ENCODE measurements at regions not wholly inside any gene's neighbourhood (a gene's known extent, or its start where the extent isn't known, plus 50 kb on each side); places are given as distances from the start of the nearest gene placed in this dataset.
"Not testable (repeated sequence)": the region's sequence is repeated elsewhere in the genome, so short reads cannot be mapped to it uniquely, and the experiment has no call there.

GRCh38 chr1:105073660-105074059, 1324.0 kb downstream of the AMY1C start:
- no peaks in the 10 kb centered on the region for H3K36me3 Mint-ChIP-seq (ENCODE audit: insufficient read depth)
- no peak for DNase-seq (ENCODE audit: low spot score, unreplicated experiment)
- no peak overlapping the region for H3K27ac Mint-ChIP-seq

GRCh38 chr1:105083611-105084010, 1333.9 kb downstream of the AMY1C start:
- H3K27me3 Mint-ChIP-seq = no peaks in the 10 kb centered on the region
- no peaks in the 10 kb centered on the region for H3K36me3 Mint-ChIP-seq (ENCODE audit: insufficient read depth)
- H3K4me1 Mint-ChIP-seq (ENCODE audit: low read depth) = no peaks in the 10 kb centered on the region
- H3K9me3 Mint-ChIP-seq (ENCODE audit: low read depth) = no peaks in the 10 kb centered on the region
- no peak overlapping the region for H3K4me3 Mint-ChIP-seq (ENCODE audit: low read depth)
- no peak overlapping the region for H3K27ac Mint-ChIP-seq
- no peak for DNase-seq (ENCODE audit: low spot score, unreplicated experiment)
- TF ChIP-seq CTCF (IDR thresholded peaks at IDR 0.05; ENCODE audit: unreplicated experiment) = no peak

More at GRCh38 chr1:105073660-105074059, 1324.0 kb downstream of the AMY1C start:
- H3K9me3 Mint-ChIP-seq (ENCODE audit: low read depth) = no peaks in the 10 kb centered on the region
- TF ChIP-seq CTCF (IDR thresholded peaks at IDR 0.05; ENCODE audit: unreplicated experiment) = no peak
- H3K4me1 Mint-ChIP-seq (ENCODE audit: low read depth) = no peaks in the 10 kb centered on the region
- no peaks in the 10 kb centered on the region for H3K27me3 Mint-ChIP-seq
- H3K4me3 Mint-ChIP-seq (ENCODE audit: low read depth) = no peak overlapping the region

GRCh38 chr1:105087506-105087905, 1337.8 kb downstream of the AMY1C start:
- no peak overlapping the region for H3K4me3 Mint-ChIP-seq (ENCODE audit: low read depth)
- DNase-seq (ENCODE audit: low spot score, unreplicated experiment) = no peak
- H3K4me1 Mint-ChIP-seq (ENCODE audit: low read depth) = no peaks in the 10 kb centered on the region
- no peak for TF ChIP-seq CTCF (IDR thresholded peaks at IDR 0.05; ENCODE audit: unreplicated experiment)
- H3K27me3 Mint-ChIP-seq = no peaks in the 10 kb centered on the region
- no peaks in the 10 kb centered on the region for H3K36me3 Mint-ChIP-seq (ENCODE audit: insufficient read depth)
- no peak overlapping the region for H3K27ac Mint-ChIP-seq
- H3K9me3 Mint-ChIP-seq (ENCODE audit: low read depth) = no peaks in the 10 kb centered on the region

GRCh38 chr1:105088166-105088565, 1338.5 kb downstream of the AMY1C start:
- Mint-ChIP-seq H3K4me1 (ENCODE audit: low read depth) (no peaks in the 10 kb centered on the region), H3K27ac (no peak overlapping the region), H3K4me3 (ENCODE audit: low read depth) (no peak overlapping the region), H3K9me3 (ENCODE audit: low read depth) (no peaks in the 10 kb centered on the region), H3K36me3 (ENCODE audit: insufficient read depth) (no peaks in the 10 kb centered on the region), H3K27me3 (no peaks in the 10 kb centered on the region)
- no peak for TF ChIP-seq CTCF (IDR thresholded peaks at IDR 0.05; ENCODE audit: unreplicated experiment)
- DNase-seq (ENCODE audit: low spot score, unreplicated experiment) = no peak

- H3K27me3 Mint-ChIP-seq; DNase-seq (ENCODE audit: low spot score, unreplicated experiment); H3K36me3 Mint-ChIP-seq (ENCODE audit: insufficient read depth); H3K9me3 Mint-ChIP-seq (ENCODE audit: low read depth); H3K27ac Mint-ChIP-seq; H3K4me1 Mint-ChIP-seq (ENCODE audit: low read depth); H3K4me3 Mint-ChIP-seq (ENCODE audit: low read depth): not testable (repeated sequence)
Measured at GRCh38 chr1:105093893-105094292, 1344.2 kb downstream of the AMY1C start.

- Mint-ChIP-seq H3K27ac (no peak overlapping the region), H3K4me3 (ENCODE audit: low read depth) (no peak overlapping the region), H3K27me3 (no peaks in the 10 kb centered on the region), H3K9me3 (ENCODE audit: low read depth) (no peaks in the 10 kb centered on the region), H3K36me3 (ENCODE audit: insufficient read depth) (no peaks in the 10 kb centered on the region), H3K4me1 (ENCODE audit: low read depth) (no peaks in the 10 kb centered on the region)
- TF ChIP-seq CTCF (IDR thresholded peaks at IDR 0.05; ENCODE audit: unreplicated experiment) = no peak
- DNase-seq (ENCODE audit: low spot score, unreplicated experiment) = no peak
Measured at GRCh38 chr1:105100102-105100501, 1350.4 kb downstream of the AMY1C start.

Data from progenitor cell of endocrine pancreas (in vitro differentiated cells).